ENCODE measurements at regions not wholly inside any gene's neighbourhood (a gene's known extent, or its start where the extent isn't known, plus 50 kb on each side); places are given as distances from the start of the nearest gene placed in this dataset.

DNA sequence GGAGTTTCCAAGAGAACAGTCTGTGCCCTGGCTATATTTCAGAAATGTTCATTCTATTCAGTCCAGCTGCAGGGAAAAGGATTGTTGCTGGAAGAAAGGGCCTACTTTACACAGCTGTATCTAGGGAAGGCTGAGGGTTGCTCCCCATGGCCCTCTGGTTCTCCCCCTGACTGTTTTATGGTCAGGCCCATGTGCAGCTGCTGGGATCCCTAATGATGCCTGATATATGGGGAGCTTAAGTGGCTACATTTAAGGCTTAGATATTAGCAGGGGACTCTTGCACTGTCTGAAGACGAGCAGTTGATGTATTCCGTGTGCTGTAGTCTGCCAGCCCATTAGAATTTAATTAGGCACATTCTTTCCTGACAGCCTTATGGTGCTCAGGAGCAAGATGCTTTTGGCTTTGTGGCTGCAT, 72.0 kb downstream of the FAM43A start:
- TF ChIP-seq, protein P1, sequence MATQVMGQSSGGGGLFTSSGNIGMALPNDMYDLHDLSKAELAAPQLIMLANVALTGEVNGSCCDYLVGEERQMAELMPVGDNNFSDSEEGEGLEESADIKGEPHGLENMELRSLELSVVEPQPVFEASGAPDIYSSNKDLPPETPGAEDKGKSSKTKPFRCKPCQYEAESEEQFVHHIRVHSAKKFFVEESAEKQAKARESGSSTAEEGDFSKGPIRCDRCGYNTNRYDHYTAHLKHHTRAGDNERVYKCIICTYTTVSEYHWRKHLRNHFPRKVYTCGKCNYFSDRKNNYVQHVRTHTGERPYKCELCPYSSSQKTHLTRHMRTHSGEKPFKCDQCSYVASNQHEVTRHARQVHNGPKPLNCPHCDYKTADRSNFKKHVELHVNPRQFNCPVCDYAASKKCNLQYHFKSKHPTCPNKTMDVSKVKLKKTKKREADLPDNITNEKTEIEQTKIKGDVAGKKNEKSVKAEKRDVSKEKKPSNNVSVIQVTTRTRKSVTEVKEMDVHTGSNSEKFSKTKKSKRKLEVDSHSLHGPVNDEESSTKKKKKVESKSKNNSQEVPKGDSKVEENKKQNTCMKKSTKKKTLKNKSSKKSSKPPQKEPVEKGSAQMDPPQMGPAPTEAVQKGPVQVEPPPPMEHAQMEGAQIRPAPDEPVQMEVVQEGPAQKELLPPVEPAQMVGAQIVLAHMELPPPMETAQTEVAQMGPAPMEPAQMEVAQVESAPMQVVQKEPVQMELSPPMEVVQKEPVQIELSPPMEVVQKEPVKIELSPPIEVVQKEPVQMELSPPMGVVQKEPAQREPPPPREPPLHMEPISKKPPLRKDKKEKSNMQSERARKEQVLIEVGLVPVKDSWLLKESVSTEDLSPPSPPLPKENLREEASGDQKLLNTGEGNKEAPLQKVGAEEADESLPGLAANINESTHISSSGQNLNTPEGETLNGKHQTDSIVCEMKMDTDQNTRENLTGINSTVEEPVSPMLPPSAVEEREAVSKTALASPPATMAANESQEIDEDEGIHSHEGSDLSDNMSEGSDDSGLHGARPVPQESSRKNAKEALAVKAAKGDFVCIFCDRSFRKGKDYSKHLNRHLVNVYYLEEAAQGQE (IDR thresholded peaks at IDR 0.05; ENCODE audit: borderline replicate concordance), result no peak
- TF ChIP-seq TAF1 (IDR thresholded peaks at IDR 0.05; ENCODE audit: low read depth) (no peak), POLR2AphosphoS5 (IDR thresholded peaks at IDR 0.05) (no peak), SMC3 (conservative IDR thresholded peaks at IDR 0.05; ENCODE audit: poor library complexity) (no peak), EP300 (conservative IDR thresholded peaks at IDR 0.05; ENCODE audit: poor library complexity, severe bottlenecking) (no peak), RAD21 (conservative IDR thresholded peaks at IDR 0.05) (no peak), MXI1 (conservative IDR thresholded peaks at IDR 0.05; ENCODE audit: poor library complexity, severe bottlenecking) (no peak), EZH2 (IDR thresholded peaks at IDR 0.05; ENCODE audit: borderline replicate concordance, insufficient read depth, low read length, poor library complexity, severe bottlenecking) (no peak)
- TF ChIP-seq, protein P2, sequence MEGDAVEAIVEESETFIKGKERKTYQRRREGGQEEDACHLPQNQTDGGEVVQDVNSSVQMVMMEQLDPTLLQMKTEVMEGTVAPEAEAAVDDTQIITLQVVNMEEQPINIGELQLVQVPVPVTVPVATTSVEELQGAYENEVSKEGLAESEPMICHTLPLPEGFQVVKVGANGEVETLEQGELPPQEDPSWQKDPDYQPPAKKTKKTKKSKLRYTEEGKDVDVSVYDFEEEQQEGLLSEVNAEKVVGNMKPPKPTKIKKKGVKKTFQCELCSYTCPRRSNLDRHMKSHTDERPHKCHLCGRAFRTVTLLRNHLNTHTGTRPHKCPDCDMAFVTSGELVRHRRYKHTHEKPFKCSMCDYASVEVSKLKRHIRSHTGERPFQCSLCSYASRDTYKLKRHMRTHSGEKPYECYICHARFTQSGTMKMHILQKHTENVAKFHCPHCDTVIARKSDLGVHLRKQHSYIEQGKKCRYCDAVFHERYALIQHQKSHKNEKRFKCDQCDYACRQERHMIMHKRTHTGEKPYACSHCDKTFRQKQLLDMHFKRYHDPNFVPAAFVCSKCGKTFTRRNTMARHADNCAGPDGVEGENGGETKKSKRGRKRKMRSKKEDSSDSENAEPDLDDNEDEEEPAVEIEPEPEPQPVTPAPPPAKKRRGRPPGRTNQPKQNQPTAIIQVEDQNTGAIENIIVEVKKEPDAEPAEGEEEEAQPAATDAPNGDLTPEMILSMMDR (IDR thresholded peaks at IDR 0.05; ENCODE audit: poor library complexity, severe bottlenecking), result no peak
- Histone ChIP-seq H3K27me3 (ENCODE audit: insufficient read depth, low read depth, low read length) (no peaks in the 10 kb centered on the region), H3K9me2 (ENCODE audit: insufficient read depth, low read length) (no peaks in the 10 kb centered on the region), H3K9me3 (ENCODE audit: low read length) (no peaks in the 10 kb centered on the region), H3K4me3 (ENCODE audit: low read length) (no peak overlapping the region), H3K36me3 (ENCODE audit: insufficient read depth, low read length) (no peaks in the 10 kb centered on the region), H4K20me1 (ENCODE audit: insufficient read depth) (no peaks in the 10 kb centered on the region), H3K27ac (ENCODE audit: low read length) (no peak overlapping the region), H3K4me2 (ENCODE audit: low read length) (no peak overlapping the region), H3K79me2 (replicated peaks; ENCODE audit: insufficient read depth, low read length) (no peaks in the 10 kb centered on the region), H3F3A (ENCODE audit: insufficient read depth, low read length, poor library complexity, severe bottlenecking) (no peaks in the 10 kb centered on the region), H2AFZ (ENCODE audit: low read depth, low read length) (no peak overlapping the region), H3K9ac (ENCODE audit: low read length) (no peak overlapping the region)

GRCh38 chr3:194758716-194759115, 73.0 kb downstream of the FAM43A start:
- no peaks in the 10 kb centered on the region for H3K27me3 ChIP-seq (ENCODE audit: insufficient read depth, low read depth, low read length)
- H3K27ac ChIP-seq (ENCODE audit: low read length), result no peak overlapping the region
- H3K4me2 ChIP-seq (ENCODE audit: low read length), result no peak overlapping the region
- TF ChIP-seq TAF1 (IDR thresholded peaks at IDR 0.05; ENCODE audit: low read depth), result no peak
- no peak for TF ChIP-seq RAD21 (conservative IDR thresholded peaks at IDR 0.05)
- no peak overlapping the region for H3K9ac ChIP-seq (ENCODE audit: low read length)
- no peak overlapping the region for H2AFZ ChIP-seq (ENCODE audit: low read depth, low read length)
- no peaks in the 10 kb centered on the region for H3K36me3 ChIP-seq (ENCODE audit: insufficient read depth, low read length)
- H4K20me1 ChIP-seq (ENCODE audit: insufficient read depth), result no peaks in the 10 kb centered on the region
- no peaks in the 10 kb centered on the region for H3K79me2 ChIP-seq (replicated peaks; ENCODE audit: insufficient read depth, low read length)
- H3K9me3 ChIP-seq (ENCODE audit: low read length), result no peaks in the 10 kb centered on the region
- no peaks in the 10 kb centered on the region for H3F3A ChIP-seq (ENCODE audit: insufficient read depth, low read length, poor library complexity, severe bottlenecking)
- H3K9me2 ChIP-seq (ENCODE audit: insufficient read depth, low read length), result no peaks in the 10 kb centered on the region
- H3K4me3 ChIP-seq (ENCODE audit: low read length), result no peak overlapping the region
